Stimulated activated naive CD4-positive, alpha-beta T cell treated with Interleukin-2 at 50 U/mL for 16 hours (primary cell): ENCODE measurements at regions not wholly inside any gene's neighbourhood (a gene's known extent, or its start where the extent isn't known, plus 50 kb on each side); places are given as distances from the start of the nearest gene placed in this dataset.

Experiments
- DNase-seq: peaks from one replicate; lab custom pipeline; 2025; lab: John Stamatoyannopoulos, UW

DNA sequence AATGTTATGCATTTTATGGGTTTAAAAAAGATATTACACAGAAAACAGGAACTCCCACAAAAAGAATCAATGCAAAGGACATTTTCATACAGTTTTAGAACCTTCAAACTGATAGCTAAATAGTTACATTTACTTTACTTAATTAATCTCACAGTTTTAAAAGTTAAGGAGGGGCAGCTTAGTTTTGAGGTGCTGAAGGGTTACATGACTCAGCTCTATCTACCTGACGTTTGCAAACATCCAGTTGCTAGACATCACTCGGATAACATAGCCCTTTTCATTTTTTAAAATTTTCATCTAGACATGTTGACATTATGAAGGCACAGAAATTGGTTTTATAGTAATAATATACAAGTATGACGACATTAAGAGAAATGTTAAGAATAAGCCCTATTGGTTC lies 53.7 kb upstream of the HSD17B12 start:
- DNase-seq, result no peak
